ENCODE measurements at regions not wholly inside any gene's neighbourhood (a gene's known extent, or its start where the extent isn't known, plus 50 kb on each side); places are given as distances from the start of the nearest gene placed in this dataset.
"Not testable (repeated sequence)": the region's sequence is repeated elsewhere in the genome, so short reads cannot be mapped to it uniquely, and the experiment has no call there.

DNA sequence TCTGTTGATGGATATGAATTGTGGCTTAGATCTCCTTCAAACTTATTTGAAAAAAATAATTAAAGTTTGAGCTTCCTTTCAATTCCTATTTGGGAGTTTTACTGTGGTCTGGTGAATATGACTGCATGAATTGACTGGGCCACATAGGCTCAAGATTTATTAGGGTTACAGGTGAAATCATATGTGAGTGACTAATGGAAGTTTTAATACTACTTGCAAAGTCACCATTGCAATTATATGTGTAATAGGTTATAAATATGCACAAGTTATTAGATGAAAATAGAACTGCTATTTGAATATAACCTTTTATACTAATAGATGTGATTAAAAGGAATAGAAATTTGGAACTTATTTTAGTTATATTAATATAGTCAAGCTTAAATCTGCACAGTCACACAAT, 712.1 kb upstream of the MMS22L start:
- no peak for DNase-seq (ENCODE audit: extremely low read depth in 1 of 2, low read depth in 1 of 2)

DNA sequence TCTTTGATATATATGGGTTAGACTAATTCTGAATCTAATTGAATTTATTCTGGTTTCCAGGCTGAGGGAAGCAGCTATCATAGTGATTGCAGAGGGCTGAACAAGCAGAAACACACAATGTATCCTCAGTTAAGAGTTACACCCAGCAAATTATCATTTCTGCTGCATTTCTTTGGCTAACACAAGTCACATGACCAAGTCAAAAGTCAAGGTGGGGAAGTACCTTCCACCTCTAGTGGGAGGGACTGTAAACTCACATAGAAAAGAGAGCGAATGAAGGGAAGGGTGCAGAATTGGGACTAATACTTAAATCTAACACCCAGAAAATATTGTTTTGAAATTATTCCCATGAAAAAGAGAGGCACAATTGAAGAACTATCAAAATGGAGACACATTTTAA, 719.7 kb upstream of the MMS22L start:
- no peak for DNase-seq (ENCODE audit: extremely low read depth in 1 of 2, low read depth in 1 of 2)

DNA sequence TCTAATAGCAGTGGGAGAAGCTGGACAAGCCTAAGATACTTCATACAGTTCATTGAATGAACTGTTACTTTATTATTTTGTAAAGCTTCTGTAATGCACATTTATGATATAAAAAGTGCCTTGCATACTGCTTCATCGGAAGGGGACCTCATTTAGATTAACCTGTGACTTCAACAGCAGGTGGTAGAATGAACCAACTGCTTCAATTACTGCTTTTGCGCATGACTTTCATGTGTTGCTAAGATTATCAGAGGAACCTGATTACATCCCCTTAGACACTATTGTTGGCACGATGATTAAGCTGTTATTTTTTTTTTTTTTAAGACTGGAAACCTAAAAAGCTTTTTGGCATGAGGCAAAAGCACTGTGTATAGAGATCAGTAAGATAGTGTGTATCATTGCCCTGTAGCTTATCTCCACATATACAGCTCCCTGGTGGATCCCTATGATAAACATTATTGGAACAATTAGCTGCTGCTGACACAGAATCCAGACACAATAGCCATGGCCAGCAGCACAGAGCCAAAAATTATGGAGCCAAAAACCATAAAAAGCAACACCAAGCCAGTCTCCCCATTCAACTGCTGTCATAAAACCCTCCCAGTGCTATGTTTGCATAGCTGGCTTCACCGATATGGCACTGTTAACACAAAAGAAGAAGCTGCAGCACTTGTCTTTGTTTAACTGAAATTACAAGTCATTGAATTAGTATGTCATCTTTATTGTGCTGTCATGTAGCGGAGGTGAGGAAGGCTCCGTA, 731.6 kb upstream of the MMS22L start:
- DNase-seq (ENCODE audit: extremely low read depth in 1 of 2, low read depth in 1 of 2) = no peak

DNA sequence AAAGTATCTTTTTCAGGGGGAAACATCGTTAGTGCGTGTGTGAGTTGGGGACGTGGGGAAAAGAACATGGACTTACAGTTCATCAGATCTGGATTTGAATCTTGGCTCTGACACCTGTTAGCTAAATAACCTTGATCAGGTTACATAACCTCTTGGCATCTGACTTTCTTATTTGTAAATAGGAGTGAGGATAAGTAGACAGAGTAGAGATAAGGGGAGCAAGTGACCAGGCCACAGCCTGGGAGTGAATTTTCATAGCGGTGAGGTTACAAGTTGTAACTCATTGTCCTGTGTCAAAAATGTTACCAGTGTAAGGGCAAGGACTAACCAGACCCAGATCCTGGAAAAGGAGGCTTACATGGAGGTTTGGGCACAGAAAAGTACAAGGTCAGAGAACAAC, 733.5 kb upstream of the MMS22L start:
- no peak for DNase-seq (ENCODE audit: extremely low read depth in 1 of 2, low read depth in 1 of 2)

DNA sequence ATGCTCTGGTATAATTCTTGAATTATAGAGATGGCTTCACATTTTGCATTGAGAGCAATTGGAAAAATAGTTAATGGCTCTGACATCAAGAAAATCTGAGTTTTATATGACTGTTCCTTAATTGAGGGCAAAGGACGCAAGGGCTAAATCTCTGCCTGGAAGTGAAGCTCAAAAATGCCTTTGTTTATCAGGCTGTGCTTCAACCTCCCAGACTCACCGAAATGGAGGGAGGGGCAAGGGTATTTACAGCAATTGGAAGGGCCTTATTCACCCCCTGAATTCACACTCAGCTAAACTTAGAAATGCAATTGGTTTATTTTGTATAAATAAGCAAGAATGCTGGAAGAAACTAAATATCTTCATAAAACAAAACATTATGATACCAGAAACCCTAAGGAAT, 737.2 kb upstream of the MMS22L start:
- no peak for DNase-seq (ENCODE audit: extremely low read depth in 1 of 2, low read depth in 1 of 2)

DNA sequence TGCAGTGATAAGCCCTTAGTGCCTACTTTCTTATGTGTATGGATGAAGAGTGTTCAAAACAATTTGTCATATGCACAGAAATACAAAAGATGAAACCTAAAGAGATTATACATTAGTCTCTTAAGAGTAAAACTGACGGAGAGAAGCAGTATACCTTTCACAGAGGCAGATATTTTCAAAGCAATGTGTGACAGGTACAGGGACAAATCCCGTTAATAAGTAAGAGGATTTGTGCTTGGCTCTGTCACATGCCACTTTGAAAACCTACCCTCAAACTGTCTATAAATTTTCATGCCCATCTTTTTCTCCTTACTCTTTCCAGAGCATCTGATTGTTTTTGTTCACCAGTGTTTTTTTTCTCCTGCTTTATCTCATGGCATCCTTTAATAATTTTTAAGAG, 741.3 kb upstream of the MMS22L start:
- no peak for DNase-seq (ENCODE audit: extremely low read depth in 1 of 2, low read depth in 1 of 2)

DNA sequence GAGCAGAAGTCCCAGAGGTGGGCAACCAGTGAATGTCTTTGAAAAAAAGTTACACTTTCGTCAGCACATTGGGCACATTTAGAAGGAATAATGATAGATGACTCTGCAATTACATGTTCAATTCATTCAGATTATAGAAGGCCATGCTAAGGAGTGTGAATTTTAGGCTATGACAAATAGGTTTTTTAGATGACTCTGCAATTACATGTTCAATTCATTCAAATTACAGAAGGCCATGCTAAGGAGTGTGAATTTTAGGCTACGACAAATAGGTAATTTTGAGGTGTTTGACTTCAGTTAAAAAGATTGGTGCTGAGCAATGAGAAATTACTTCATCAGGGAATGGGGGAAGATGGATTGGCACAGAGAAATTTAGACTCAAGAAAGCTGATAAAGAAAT, 744.9 kb upstream of the MMS22L start:
- DNase-seq (ENCODE audit: extremely low read depth in 1 of 2, low read depth in 1 of 2) = no peak

DNA sequence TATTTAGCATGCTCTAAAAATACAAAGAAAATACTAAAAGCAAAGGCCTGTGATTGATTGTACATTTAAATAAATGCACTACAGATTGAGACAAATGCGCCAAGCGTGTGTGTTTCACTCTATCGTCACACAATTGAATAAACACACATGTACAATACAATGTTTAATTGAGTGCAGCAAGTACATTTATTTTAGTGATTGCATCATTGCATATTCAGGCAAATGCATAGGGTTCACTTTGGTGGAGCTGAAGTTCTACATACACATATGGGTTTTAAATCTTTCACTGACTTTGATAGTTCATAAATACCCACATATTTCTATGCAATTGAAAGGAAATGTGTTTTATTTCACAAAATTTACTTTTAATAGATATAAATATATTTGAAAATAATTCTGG, 750.6 kb upstream of the MMS22L start:
- no peak for DNase-seq (ENCODE audit: extremely low read depth in 1 of 2, low read depth in 1 of 2)

DNA sequence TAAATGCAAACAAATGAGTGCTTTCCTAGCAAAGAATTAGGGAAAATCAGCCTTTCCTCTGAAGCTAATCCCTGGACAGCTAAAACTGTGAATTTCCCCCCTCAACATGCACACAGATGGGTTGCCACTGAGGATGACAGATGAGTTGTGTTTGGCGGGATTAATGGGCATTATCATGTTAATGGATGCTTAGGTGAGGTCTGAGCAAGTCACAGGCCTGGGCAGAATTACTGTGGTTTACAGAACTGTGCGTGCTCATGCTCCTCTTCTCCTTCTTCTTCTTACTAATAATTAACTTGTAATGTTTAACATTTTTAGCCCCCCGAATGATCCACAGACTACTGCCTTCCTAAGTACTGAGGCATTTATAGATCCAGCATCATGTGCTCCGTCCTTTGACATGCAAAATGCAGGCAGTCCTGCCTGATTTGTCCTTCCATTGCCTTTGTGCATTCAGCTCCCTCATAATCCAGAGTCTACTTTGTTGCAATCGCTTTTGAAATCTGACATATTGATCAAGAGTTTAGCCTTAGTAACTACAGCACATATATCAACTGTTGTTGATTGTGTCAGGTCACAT, 753.4 kb upstream of the MMS22L start:
- no peak for DNase-seq (ENCODE audit: extremely low read depth in 1 of 2, low read depth in 1 of 2)

DNA sequence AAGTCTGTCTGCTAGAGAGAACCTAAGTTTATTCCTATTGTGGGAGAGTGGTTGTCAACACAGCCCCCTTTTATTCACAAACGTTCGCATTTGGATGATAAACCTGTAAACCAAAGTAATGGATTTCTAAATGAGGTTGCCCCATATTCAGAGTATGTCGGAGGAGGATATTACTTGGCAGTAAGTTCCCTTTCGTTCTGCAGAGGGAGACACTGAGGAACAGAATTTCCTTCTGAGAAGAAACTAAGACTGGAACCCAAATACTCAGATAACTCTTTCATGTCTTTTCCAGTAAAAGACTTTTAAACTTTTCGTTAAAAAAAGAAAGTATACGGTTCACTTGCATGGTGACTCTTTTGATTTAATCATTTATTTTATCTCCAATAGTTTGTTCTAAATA, 754.6 kb upstream of the MMS22L start:
- DNase-seq (ENCODE audit: extremely low read depth in 1 of 2, low read depth in 1 of 2) = no peak

DNA sequence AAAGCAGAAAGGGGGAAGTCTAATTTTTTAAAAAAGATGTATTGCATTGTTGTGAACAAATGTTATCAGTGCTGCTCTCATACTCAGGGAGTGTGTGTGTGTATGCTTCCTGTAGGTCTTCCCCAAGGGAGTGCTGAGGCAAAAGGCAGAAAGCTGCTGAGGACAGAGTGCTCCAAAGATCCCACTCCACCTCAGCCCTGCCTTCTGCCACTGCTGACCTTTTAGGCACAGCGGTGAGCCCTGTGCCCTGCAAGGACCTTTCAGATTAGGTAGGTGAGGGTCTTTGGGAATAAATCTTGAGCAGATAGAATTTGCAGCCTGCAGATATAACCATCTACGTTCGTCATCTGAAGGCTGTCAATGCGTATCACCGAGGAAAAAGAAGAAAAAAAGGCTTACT, 756.4 kb upstream of the MMS22L start:
- no peak for DNase-seq (ENCODE audit: extremely low read depth in 1 of 2, low read depth in 1 of 2)

DNA sequence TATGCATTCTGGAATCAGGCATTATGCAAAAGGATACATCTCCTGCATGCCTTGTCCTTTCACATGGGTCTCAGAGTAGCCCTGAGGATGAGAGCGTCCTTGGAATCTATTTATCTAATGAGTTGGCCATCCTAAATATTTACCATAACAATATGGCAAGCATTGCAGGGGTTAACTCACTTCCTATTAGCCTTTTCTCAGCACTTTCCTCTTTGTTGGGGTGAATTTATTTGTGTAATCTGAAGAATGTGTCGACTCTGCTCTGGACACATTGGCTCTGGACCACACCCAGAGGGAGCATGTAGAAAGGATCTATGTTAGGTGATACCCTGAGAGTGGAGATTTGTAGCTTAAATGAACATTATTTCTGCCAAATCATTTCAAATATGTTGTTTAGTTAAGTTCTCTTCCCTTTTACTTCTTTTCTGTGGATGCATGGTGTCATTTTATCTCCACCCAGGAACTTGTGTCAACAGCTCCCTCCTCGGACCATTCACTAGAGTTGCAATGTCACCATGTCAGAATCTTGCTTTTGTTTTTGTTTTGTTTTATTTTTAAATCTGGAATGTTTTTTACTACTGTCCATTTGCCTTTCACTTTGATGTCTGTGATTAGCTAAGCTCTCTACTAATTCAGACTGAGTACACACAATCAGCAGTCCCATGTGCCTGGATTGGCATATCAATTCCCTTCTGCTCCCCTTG, 757.0 kb upstream of the MMS22L start:
- no peak for DNase-seq (ENCODE audit: extremely low read depth in 1 of 2, low read depth in 1 of 2)

DNA sequence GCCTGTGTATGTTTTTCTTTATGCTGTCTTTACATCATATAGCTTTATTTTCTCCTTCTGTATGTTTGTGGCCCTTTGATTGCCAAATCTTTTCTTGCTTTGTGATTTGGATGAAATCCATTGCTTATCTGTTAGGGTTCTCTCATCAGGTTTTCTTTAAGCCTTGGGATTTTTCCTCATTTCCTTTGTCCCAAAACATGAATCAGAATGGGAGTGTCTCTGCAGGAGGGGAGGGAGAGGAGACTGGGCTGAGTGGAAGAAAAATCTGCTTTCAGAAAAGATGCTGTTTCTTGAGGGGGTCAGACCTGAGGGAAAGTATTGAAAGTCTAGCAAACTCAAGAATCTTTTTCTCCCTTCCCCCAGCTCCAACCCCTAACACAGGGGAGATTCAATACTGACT, 758.0 kb upstream of the MMS22L start:
- no peak for DNase-seq (ENCODE audit: extremely low read depth in 1 of 2, low read depth in 1 of 2)

DNA sequence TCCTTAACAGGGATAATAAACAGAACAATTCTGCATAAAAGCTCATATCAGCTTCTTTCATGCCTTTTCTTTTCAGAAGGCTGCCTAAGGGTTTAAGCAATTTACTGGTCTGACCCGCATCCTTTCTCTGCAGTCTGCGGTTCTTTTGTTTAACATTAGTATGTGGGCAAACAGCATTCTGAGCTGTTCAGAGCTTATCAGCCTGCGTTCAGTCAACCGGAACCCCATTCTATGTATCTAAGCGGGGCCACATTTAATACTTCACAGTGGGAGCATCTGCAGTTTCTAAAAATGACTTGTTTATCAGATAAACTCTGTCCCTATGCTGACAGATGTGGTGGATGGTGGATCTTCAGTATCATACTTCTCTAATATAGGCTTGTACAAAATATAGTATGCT, 758.9 kb upstream of the MMS22L start:
- no peak for DNase-seq (ENCODE audit: extremely low read depth in 1 of 2, low read depth in 1 of 2)

DNA sequence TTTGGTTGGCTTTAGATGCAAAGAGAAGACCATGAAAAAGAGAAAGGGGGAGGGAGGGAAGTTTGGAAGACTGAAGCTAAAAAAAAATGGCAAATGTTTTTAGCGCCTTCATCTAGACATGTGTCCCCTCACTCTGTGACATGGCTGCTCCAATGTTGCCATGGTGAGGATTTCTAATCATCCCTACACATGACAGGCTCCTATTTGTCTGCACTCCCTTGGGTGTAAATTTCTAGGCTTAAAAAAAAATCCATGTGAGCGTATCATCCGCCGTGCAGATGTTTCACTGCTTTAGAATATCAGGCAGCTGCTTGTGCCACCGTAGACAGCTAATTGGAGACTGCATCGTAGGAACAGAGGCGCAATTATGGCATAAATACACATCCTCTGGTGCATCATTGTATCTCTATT, 761.1 kb upstream of the MMS22L start:
- DNase-seq (ENCODE audit: extremely low read depth in 1 of 2, low read depth in 1 of 2) = no peak

DNA sequence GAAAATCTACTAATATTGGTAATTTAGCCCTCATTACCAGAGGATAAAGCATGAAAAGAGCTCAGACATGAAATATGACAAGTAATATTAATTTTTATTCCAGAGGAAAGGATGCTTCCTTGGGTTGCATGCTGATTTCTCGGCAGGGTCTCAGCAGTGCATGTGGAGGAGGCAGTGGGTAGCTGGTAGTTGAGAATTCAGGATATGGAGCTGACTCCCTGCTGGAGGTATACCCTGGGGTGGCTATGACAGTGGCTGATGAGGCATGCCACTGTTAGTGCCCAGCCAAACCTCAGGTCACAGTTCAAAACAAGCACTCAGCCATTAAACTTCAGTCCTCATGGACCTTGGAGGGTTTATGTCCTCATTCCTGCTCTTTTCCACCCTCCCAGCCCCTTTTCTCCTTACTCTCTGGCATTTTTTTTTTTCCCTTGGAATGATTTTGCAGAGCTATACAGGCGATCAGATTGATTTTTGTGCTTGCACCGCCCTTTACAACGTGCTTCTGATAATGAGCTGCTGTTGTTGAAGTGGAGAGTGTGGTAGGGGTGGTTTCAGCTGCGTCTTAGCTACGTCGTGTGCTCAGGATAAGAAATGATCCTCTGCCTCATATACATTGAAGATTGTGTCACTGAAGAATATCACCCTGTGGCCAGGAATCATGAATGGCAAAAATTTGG, 761.9 kb upstream of the MMS22L start:
- no peak for DNase-seq (ENCODE audit: extremely low read depth in 1 of 2, low read depth in 1 of 2)

DNA sequence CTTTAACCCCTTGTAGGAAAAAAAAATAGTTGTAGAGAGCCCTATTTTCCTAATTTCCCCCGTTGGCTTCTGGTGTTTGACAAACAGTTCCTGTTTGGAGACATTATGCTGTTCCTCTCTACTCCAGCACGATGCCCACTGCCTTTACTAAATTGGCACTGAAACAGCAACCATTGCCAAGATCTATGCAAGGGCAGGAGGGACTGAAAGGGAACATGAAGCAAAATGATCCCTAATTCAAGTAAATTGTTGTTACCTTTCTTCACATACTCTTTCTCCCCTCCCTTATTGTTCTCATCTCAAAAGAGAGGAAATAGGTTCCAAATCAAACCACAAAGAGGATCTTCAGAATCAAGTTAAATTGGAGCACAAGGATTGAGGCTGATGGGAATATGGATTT, 764.1 kb upstream of the MMS22L start:
- no peak for DNase-seq (ENCODE audit: extremely low read depth in 1 of 2, low read depth in 1 of 2)

DNA sequence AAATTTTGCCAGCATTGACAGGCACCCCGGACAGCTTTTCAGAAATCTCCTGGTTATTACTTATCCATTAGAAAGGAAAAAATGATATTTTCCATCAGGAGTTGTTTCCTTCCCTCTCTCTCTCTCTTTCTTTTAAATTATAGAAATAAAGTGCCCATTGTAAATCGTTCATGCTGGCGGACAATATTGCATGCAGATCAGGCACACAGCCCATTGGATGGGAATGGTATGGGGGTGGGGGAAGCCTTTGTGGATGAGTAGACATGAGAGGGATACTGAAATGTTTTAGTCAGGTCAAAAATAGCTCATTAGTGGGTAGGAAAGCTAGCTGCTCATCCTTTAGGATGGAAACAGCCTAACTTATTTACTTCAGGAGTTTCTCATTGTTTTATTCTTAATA, 764.9 kb upstream of the MMS22L start:
- DNase-seq (ENCODE audit: extremely low read depth in 1 of 2, low read depth in 1 of 2) = no peak

DNA sequence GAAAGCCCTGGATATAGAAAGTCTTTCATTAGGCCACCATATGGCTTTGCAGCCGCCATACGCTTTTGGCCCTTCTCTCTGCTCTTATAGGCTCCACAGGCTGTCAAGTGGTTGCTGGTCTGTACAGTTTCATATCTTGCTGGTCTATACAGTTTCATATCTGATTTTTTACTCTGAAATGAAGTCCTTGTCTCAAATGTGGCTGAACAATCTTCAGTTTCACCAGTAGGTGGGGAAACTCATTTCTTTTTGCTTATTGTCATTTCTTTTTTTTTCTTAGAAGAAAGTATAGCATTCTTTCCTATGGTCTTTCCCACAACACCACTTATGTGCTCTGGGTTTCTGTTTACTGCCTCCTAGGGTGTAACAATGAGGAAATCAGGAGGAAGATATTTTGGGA, 771.4 kb upstream of the MMS22L start:
- DNase-seq (ENCODE audit: extremely low read depth in 1 of 2, low read depth in 1 of 2) = no peak

DNA sequence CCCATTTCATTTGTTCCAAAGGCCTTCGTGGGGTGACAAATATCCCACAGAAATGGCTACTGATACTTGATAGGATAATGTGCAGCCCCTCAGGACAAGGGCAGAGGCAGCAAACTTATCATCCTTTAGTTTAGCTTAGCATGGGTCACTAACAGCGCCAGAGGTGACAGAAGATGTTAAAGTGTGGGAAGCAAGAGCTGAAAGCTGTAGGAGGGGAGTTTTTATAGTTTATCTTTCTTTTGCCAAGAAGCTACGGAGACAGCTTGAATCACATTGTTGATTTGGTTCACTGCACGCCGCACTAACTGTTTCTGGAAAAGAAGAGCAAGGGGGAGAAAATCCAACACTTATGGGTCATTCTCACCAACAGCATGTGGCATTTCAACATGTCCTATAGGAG, 773.9 kb upstream of the MMS22L start:
- DNase-seq (ENCODE audit: extremely low read depth in 1 of 2, low read depth in 1 of 2) = no peak

DNA sequence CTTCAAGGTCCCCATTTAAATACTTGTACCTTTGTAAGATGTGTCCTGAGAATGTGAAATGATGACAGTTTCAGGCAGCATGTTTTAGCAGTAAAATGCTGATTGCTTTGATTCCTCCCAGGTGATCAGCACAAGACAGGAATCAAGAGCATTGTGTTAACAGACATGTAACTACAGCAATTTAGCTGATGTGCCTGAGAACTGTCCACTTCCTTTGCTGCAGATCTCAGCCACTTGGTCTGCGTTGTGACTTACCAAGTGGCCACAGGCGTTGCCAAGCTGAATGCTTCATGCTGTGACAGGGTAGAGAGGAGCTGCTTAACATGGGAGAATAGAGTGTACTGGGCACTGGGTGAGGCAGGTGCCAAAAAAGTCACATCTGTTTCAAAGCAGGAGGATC, 767.0 kb upstream of the POU3F2 start:
- DNase-seq (ENCODE audit: extremely low read depth in 1 of 2, low read depth in 1 of 2) = no peak

DNA sequence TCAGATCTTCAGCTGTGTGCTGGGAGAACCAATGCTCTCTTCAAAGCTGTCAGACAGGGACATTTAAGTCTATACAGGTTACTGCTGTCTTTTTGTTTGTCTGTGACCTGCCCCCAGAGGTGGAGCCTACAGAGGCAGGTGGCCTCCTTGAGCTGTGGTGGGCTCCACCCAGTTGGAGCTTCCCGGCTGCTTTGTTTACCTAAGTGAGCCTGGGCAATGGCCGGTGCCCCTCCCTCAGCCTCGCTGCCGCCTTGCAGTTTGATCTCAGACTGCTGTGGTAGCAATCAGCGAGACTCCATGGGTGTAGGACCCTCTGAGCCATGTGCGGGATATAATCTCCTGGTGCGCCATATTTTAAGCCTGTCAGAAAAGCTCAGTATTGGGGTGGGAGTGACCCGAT, 745.8 kb upstream of the POU3F2 start:
- DNase-seq (ENCODE audit: extremely low read depth in 1 of 2, low read depth in 1 of 2) = not testable (repeated sequence)
